GM12873 (cell line): ENCODE measurements at regions not wholly inside any gene's neighbourhood (a gene's known extent, or its start where the extent isn't known, plus 50 kb on each side); places are given as distances from the start of the nearest gene placed in this dataset.

Experiments used
- CTCF ChIP-seq: IDR thresholded peaks from 2 replicates; pipeline ENCODE4 v1.5.1; 2012; ENCODE audit warnings: low read depth, mild to moderate bottlenecking, moderate library complexity, low read length, control low read depth; ENCODE audit not compliant: insufficient read depth; ENCODE audit errors: missing control alignments

- TF ChIP-seq CTCF = no peak
Measured at GRCh38 chr15:70557521-70558258, 205.7 kb downstream of the UACA start.

GRCh38 chr15:70556779-70557178, 206.6 kb downstream of the UACA start:
- TF ChIP-seq CTCF = no peak

DNA sequence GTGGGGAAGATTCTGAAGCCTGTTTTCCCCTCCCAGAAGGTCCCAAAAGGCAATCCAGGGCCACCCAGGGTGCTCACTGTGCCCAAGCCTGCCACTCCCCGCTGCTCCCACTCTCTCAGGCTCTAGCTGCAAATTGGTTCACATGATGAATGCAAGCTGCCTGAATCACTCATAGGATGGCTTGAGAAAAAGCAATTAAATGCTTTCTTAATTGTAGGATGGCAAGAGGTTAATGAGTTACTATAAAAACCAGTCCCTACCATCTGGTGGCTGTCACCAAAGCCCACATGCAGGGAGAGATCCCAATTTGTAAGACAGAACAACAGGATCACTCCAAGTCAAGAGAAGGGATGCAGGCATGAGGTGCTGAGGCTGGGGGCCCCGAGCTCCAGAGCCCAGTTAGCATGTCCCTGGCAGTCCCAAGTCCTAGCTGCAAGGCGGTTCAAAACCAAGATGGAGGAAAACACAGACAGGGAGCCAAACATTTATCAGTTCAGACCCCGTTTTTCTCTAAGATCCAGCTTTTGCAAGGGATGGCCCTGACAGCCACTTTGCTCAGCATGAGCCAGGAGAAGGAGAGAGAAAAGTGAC, 207.1 kb downstream of the UACA start:
- TF ChIP-seq CTCF = no peak

GRCh38 chr15:70555713-70556112, 207.6 kb downstream of the UACA start:
- no peak for TF ChIP-seq CTCF

- TF ChIP-seq CTCF = no peak
Measured at GRCh38 chr15:70547846-70548487, 215.4 kb downstream of the UACA start.

DNA sequence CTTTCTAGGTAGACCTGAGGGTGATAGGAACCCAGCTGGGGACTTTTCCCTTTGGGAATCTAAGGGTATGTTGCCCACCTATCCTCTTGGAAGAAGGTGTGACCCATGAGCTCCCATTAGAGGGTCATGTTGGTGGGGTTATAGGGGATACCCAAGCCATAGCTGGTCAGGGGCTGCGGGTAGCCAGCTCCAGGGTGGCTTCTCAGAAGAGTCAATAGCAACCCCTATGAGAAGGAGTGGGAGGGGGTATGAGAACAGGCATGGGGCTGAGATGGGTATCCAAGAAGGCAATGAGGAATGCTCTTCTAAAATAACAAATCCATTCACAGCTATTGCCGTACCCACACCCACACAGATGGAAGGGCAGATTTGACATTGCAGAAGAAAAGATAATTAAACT, 217.8 kb downstream of the UACA start:
- TF ChIP-seq CTCF = no peak

DNA sequence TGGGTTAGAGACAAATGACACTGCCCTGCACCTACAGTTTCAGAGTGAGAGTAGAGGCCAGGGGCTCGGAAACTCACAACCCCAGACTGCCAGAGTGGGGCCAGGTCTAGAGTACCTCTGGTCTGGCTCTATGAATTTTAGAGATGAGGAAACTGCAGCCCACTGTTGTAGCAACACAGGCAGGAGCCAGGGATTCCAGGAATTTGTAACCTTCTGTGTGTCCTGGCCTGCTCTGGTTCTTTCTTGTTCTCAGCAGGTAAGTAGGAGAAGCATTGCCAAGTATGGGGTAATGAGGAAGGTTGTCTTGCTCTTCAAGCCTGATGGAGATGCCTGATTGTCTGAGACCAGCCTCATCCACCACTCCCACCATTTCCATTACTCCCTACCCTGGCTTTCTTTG, 221.8 kb downstream of the UACA start:
- no peak for TF ChIP-seq CTCF
